H4 (cell line): ENCODE measurements at regions not wholly inside any gene's neighbourhood (a gene's known extent, or its start where the extent isn't known, plus 50 kb on each side); places are given as distances from the start of the nearest gene placed in this dataset.
"Not testable (repeated sequence)": the region's sequence is repeated elsewhere in the genome, so short reads cannot be mapped to it uniquely, and the experiment has no call there.

Source experiments
- DNase-seq: peaks from one replicate; pipeline ENCODE4 v3.0.0-alpha.2; 2015; ENCODE audit warnings: low spot score

- DNase-seq, result not testable (repeated sequence)
Measured at GRCh38 chr15:54749461-54749860, 447.3 kb downstream of the RSL24D1 start.

DNA sequence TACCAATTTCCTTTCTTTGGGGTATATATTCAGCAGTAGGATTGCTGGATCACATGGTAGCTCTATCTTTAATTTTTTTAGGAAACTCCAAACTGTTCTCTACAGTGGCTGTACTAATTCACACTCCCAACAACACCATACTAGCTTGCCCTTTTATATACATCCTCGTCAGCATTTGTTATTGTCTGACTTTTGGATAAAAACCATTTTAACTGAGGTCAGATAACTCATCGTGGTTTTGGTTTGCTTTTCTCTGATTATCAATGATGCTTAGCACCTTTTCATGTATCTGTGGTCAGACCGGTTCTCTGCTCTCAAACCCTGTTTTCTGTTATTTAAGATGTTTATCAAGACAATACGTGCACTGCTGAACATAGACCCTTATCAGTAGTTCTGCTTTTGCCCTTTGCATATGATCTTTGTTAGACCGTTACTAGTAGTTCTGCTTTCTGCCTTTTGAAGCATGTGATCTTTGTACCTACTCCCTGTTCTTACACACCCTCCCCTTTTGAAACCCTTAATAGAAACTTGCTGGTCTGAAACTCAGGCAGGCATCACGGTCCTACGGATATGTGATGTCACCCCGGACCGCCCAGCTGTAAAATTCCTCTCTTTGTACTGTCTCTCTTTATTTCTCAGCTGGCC lies 474.3 kb downstream of the RSL24D1 start:
- no peak for DNase-seq

GRCh38 chr15:54719325-54719724 lies 477.4 kb downstream of the RSL24D1 start:
- DNase-seq, result no peak

- DNase-seq, result no peak
Measured at GRCh38 chr15:54707805-54708752, 488.7 kb downstream of the RSL24D1 start.

- DNase-seq, result no peak
Measured at GRCh38 chr15:54687628-54688027, 509.1 kb downstream of the RSL24D1 start.
